ENCODE measurements at regions not wholly inside any gene's neighbourhood (a gene's known extent, or its start where the extent isn't known, plus 50 kb on each side); places are given as distances from the start of the nearest gene placed in this dataset.
"Not testable (repeated sequence)": the region's sequence is repeated elsewhere in the genome, so short reads cannot be mapped to it uniquely, and the experiment has no call there.

GRCh38 chr3:168976969-168977368 is 686.5 kb downstream of the MECOM start:
- DNase-seq (ENCODE audit: low read depth), result no peak

DNA sequence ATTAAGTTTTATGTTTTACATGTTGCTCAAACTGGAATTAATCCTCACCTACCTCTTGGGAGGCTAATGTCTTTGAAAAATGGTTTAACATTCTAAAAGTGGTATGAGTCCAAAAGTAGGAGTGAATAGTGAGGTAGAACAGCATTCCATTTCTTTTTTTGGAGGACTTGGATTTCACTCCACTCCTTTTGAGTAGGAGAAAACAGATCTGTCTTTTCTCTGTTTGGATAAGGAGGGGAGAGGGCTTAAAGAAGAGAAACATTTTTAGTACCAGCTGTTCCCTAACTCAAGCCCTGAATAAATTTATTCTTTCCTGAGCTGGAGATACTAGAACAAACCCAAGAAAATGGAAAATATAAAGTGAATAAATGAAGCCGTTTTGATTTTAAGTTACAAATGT is 687.9 kb downstream of the MECOM start:
- no peak for DNase-seq (ENCODE audit: low read depth)

GRCh38 chr3:168974617-168975403 is 688.7 kb downstream of the MECOM start:
- no peak for DNase-seq (ENCODE audit: low read depth)

DNA sequence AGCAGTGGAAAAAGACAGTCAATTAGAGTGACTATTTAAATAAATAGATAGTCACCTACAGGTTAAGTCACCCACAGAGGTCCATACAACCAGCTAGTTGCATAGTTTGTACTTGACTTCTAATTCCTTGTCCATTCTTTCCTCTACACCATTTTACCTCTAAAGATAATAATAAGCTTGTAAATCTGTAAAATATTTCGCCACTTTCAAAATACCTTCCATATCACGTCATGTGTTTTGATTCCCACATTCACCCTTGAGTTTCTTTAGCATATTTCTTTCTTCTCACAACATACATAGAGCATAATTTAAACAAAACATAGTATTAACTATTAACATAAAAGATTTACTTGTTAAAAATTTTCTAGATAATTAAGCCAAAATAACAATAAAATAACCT is 689.6 kb downstream of the MECOM start:
- peak; percentile 36 for DNase-seq (ENCODE audit: low read depth)

DNA sequence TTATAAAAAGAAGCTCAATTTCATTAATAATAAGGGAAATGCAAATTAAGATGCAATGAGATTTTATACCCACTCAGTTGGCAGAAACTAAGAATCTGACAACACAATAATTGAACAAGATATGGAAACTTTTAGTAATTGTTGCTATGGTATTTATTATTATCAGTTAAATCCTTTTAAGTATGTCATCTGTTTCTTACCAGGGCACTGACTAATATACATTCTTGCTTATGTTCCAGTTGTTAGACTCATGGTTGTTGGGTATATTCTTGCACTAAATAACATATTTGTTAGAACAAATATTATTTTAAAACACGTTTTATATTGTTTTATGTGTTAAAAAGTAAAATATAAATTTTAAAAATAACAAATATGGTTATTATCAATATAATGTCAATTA is 690.3 kb downstream of the MECOM start:
- no peak for DNase-seq (ENCODE audit: low read depth)

- DNase-seq (ENCODE audit: low read depth), result no peak
These were observed 694.9 kb downstream of the MECOM start for GRCh38 chr3:168968609-168969008.

GRCh38 chr3:168964736-168965135 is 698.8 kb downstream of the MECOM start:
- no peak for DNase-seq (ENCODE audit: low read depth)

DNA sequence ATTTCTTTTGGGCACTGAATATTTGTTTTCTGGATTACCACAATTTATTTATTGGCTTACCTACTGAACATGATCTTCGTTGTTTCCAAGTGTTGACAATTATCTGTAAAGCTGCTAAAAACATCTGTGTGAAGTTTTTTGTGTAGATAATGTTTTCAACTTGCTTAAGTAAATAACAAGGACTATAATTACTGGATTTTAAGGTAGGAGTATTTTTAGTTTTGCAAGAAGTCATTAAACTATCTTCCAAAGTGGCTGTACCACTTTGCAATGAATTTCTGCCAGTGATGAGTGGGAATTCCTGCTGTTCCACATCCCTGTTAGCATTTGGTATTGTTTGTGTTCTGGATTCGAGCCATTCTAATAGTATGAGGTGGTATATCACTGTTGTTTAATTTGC is 702.2 kb downstream of the MECOM start:
- DNase-seq (ENCODE audit: low read depth), result no peak

DNA sequence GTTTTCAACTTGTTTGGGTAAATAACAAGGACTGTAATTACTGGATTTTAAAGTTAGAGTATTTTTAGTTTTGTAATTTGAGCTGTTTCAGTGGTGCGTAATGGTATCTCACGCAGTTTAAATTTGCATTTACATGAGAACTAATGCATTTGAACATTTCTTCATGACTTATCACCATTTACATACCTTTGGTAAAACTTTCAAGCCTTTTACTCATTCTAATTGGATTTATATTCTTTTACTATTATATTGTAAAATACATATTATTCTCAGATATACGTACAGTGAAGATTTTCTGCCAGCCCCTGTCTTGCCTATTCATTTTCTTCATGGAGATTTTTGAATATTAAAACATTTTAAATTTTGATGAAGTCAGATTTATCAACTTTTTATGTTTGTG is 703.8 kb downstream of the MECOM start:
- no peak for DNase-seq (ENCODE audit: low read depth)

DNA sequence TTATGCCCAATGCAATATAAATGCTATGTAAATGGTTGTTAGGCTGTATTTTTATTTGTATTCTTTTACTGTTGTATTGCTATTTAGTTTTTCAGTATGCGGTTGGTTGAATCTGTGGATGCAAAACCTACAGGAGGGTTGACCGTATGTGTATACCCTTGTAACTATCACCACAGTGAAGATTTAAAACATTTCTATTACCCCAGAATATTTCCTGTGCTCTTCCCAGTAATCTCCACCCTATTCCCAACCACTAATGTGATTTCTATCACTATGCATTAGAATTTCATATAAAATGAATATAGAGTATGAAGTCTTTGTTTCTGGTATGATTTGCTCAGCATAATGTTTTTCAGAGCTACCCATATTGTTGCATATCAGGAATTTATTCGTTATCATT is 705.0 kb downstream of the MECOM start:
- DNase-seq (ENCODE audit: low read depth), result no peak

- DNase-seq (ENCODE audit: low read depth), result no peak
These were observed 707.4 kb downstream of the MECOM start for GRCh38 chr3:168956076-168956475.

- DNase-seq (ENCODE audit: low read depth), result peak; percentile 21
These were observed 711.0 kb downstream of the MECOM start for GRCh38 chr3:168952551-168952950.

- no peak for DNase-seq (ENCODE audit: low read depth)
These were observed 711.6 kb downstream of the MECOM start for GRCh38 chr3:168951884-168952283.

DNA sequence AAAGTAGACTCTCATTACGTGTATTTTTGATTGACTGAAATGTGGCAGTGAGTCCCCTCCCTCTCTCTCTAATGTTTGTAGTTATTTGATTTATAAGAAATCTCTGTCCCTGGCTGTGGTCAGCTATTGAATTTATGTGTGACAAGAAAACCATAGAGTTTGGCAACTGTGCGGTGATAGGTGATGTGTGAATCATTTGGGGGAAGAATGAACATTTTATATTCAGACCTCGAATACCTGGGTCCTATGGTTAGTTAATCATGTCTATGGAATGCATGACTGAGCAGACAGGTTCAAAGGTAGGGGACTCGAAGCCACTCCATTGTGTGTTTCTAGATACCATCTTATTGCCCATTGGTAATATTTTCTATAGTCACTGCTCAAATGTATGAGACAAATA is 712.1 kb downstream of the MECOM start:
- DNase-seq (ENCODE audit: low read depth), result no peak

GRCh38 chr3:168950622-168951021 is 712.9 kb downstream of the MECOM start:
- no peak for DNase-seq (ENCODE audit: low read depth)

GRCh38 chr3:168939651-168940238 is 723.8 kb downstream of the MECOM start:
- DNase-seq (ENCODE audit: low read depth), result no peak

GRCh38 chr3:168933614-168934013 is 729.9 kb downstream of the MECOM start:
- DNase-seq (ENCODE audit: low read depth), result peak; percentile 3

DNA sequence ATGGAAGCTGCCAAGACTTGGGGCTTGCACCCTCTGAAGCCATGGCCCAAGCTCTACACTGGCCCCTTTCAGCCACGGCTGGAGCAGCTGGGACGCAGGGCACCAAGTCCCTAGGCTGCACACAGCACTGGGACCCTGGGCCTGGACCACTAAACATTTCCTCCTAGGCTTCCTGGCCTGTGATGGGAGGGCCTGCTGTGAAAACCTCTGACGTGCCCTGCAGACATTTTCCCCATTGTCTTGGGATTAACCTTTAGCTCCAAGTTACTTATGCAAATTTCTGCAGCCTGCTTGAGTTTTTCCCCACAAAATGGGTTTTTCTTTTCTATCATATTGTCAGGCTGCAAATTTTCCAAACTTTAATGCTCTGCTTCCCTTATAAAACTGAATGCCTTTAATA is 733.5 kb downstream of the MECOM start:
- not testable (repeated sequence) for DNase-seq (ENCODE audit: low read depth)

- DNase-seq (ENCODE audit: low read depth), result no peak
These were observed 737.1 kb downstream of the MECOM start for GRCh38 chr3:168926426-168926825.

- no peak for DNase-seq (ENCODE audit: low read depth)
These were observed 737.9 kb downstream of the MECOM start for GRCh38 chr3:168925568-168925967.

DNA sequence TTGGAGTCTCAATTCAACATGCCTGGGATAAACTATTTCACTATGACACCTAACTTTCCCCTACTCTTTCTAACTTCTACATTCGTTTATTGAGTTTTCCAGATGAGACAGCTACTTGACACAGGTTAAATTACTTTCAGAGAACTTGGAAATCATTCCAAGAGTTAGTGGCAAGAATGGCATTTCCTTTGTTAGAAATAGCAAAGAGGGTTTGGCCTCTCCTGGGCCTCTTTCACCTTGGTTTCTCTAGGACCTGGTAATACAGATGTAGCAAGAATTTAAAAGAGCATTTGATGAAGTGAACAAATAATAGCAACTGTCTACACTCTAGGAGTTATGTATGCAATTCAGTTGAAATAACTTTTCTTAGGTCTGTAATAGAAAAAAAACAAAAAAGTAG is 748.9 kb downstream of the MECOM start:
- no peak for DNase-seq (ENCODE audit: low read depth)

DNA sequence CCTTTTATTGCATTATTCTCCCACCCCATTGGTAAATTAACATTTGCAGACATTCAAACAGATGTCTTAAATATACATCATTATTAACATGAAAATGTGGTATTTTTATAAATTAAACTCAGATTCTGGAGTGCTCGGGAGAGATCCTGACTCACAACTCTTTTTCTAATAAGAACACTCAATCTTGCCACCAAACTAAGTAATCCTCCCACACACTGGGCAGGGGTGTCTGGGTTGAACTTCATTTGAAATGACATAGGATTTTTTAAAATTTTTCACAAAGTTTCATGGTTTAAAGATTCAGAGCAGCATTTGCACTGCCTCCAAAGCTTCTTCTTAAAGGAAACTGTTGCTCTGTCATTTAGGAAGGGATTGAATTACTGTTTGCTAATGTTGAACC is 754.3 kb downstream of the MECOM start:
- no peak for DNase-seq (ENCODE audit: low read depth)

GRCh38 chr3:168895419-168895818 is 768.1 kb downstream of the MECOM start:
- DNase-seq (ENCODE audit: low read depth), result no peak

DNA sequence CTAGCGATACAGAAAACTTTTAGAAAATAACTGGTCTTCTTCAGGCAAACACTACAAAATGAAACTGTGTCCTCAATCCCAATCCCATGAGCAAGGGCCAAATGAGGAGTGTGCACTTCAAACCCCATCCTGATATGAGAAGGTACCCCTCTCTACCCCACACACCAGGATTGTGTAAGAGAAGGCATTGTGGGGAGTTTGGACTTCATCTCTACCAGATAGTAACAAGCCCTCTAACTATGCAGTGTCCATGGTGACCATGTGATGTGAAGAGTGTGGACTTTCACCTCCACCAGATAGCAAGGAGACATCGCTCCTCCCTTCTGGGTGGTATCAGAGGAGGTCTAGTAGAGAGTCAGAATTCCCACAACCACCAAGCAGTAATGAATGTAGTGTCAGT is 769.3 kb downstream of the MECOM start:
- no peak for DNase-seq (ENCODE audit: low read depth)

Measured in amniotic epithelial cell (primary cell).